GM18951 (cell line): ENCODE measurements at regions not wholly inside any gene's neighbourhood (a gene's known extent, or its start where the extent isn't known, plus 50 kb on each side); places are given as distances from the start of the nearest gene placed in this dataset.
"Not testable (repeated sequence)": the region's sequence is repeated elsewhere in the genome, so short reads cannot be mapped to it uniquely, and the experiment has no call there.

Experiments used
- POLR2A ChIP-seq: IDR thresholded peaks from 4 replicates; pipeline ENCODE4 v1.6.1; 2011; ENCODE audit warnings: mild to moderate bottlenecking; ENCODE audit not compliant: insufficient read length, insufficient read depth; ENCODE audit errors: extremely low read depth
- in situ Hi-C: fragments of 300-500 bp; cut with MboI; formaldehyde crosslinking; loops from one replicate; pipeline ENCODE4 v1.12.0; 2022; ENCODE audit warnings: low sequenced_read_pairs, mixed read lengths, inconsistent platforms; ENCODE audit not compliant: unreplicated experiment

DNA sequence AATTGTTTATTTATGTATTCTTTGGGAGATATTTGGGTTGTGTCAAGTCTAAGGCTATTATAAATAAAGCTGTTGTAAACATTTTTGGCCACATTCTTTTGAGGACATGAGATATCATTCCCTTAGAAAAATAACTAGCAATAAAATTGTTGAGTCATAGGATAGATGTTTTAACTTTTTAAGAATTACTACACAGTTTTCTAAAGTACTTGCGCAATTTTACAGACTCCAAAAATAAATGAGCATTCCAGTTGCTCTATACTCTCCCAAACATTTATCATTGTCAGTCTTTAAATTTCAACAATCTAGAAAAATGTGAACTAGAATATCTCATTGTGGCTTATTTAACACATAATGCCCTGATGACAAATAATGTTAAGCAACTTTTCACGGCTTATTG lies 189.1 kb upstream of the ADGRL3 start:
- in situ Hi-C loops: no loop called here

DNA sequence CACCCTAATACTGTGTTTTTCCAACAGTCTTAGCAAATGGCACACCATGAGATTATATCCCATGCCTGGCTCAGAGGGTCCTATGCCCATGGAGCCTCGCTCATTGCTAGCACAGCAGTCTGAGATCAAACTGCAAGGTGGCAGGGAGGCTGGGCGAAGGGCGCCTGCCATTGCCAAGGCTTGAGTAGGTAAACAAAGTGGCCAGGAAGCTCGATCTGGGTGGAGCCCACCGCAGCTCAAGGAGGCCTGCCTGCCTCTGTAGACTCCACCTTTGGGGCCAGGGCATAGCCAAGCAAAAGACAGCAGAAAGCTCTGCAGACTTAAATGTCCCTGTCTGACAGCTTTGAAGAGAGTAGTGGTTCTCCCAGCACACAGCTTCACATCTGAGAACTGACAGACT lies 188.2 kb upstream of the ADGRL3 start:
- in situ Hi-C loops: not testable (repeated sequence)

More for the DNA sequence above, 189.1 kb upstream of the ADGRL3 start:
- no peak for TF ChIP-seq POLR2A

DNA sequence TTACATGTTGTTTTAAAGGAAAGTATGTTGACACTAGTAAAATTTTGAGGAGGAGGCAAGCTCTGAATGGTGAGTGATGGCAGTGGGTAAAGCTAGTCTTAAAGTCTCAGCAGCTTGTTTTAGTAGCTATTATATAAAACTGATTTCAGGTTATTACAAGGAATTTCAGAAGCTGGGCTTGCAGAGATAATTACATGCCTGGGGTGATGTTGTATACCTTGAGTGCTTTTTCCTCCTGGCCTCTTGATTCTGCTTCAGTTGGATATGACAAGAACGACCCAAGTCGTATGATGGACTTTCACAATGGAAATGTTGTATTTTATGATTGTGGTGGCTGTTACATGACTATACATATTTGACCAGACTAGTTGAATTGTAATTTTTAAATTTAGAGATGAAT lies 175.5 kb upstream of the ADGRL3 start:
- in situ Hi-C loops: no loop called here
- TF ChIP-seq POLR2A: no peak

DNA sequence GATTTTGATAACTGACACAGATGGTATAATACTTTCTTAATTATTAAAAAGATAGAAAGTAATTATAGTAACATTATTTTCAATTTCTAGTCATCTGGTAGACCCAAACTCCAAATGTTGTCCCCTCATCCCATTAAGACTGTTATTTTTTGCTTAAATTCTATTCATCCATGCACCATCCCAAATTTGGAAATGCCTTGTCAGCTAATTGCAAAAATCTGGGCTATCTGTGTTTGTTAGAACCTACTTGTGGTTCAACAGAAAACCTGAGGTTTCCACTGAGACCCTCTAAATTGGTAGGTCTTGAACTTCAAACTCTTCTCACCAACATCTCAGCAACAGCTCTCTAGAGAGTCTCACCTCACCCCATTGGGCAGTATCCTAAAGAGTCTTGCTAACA lies 172.2 kb upstream of the ADGRL3 start:
- no peak for TF ChIP-seq POLR2A
- in situ Hi-C loops: no loop called here

DNA sequence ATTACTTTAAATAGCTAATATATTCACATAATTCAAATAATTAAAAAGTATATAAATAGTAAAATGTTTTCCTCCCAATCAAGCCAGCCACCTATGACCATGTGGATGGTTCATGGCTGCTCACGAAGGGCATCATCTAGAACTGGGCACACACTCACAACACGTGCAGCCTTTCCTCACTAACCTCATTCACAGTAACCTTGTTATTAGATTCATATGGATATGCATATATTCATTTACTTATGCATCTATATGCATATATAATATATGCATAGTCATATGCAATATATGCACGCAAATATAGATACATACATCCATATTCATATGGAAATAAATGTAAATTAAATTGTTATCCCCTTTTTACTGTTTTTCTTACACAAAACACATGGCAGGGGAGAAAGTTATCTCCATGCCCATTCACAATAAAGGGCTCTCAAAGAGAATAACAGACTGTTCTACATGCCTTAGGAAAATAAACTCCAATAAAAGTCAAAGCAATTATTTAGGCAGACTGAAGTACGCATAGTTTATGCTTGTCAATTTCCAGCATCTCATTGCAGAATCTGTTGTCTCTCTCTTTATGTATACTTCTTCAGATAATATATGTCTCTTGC lies 163.9 kb upstream of the ADGRL3 start:
- in situ Hi-C loops: no loop called here
- no peak for TF ChIP-seq POLR2A

DNA sequence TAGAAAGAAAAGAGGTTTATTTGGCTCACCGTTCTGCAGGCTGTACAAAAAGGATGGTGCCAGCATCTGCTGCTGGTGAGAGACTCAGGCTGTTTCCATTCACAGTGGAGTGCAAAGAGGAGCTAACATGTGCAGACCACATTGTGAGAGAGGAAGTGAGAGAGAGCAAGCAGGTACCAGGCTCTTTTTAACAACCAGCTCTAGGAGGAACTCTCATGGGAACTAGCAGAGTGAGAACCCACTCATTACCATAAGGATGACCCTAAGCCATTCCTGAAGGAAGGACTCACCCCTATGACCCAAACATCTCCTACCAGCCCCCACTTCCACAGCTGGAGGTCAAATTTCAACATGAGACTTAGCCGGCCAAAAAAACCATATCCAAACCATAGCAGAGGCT lies 158.6 kb upstream of the ADGRL3 start:
- in situ Hi-C loops: no loop called here
- no peak for TF ChIP-seq POLR2A

DNA sequence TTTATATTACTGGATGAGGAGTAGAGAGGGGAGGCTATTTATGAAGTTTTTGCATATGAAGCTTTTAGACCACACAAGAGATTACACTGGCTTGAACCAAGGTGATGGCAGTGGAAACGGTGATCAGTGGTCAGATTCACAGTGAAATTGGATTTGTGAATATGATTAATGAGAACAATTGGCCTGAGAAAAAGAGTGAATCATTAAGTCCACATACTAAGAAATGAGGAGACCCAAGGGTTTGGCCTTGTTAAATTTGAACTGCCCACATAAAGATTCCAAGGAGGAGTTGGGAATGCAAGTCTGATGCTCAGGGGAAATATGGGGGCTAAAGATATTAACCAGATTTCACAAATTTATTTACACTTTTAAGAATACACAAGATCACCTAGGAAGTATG lies 155.3 kb upstream of the ADGRL3 start:
- no peak for TF ChIP-seq POLR2A
- in situ Hi-C loops: no loop called here

DNA sequence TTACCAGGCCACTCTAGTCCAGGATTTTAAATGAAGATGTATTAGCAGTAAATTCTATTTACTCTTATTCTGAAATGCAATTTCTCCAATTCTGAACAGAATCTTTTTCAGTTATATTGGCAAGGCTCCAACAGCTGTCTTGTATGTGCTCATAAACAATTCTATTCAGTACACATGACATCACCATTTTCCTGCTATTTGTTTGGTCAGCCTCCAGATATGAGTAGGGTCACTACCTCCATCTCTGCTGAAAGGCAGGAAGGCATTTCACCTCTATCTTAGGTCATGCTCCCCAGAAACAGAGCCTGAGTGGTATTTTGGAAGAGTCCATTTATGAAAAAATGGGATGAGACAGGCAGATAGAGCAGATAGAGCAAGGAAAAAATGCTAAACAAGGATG lies 151.1 kb upstream of the ADGRL3 start:
- in situ Hi-C loops: no loop called here
- TF ChIP-seq POLR2A: no peak

DNA sequence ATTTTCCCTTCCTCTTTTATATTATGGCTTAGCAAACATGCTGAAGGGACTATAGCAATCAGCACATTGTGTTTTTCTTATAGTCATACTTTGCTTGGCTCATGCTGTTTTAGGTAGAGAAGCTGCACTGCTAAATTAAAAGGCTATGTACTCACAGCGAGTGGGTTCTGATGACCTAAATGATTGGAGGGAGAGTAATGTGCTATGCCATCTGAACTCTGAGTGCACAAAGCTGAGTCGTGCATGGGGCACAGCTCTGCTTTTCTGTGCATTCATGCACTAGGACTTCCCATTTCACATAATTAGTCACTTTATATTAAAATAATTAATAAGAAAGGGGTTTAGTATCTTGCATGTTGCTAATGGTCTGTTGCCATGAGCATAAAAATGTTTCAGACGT lies 132.7 kb upstream of the ADGRL3 start:
- in situ Hi-C loops: no loop called here

DNA sequence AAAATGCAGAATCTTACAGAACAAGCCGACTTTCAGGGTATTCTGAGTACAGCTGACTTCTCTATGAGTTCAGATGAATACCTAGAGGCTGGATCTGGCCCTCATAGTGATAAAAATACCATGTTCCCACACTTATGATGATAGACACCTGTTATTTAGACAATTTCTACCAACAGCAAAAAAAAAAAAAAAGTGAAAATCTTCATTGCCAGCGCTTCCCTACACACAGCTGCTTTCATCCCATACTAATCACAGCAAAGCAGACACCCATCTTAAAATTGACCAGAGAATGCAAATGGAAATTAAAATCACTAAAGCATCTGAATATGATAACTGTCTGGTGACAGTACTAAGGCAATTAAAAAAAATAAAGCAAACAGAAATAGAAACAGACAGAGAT lies 132.1 kb upstream of the ADGRL3 start:
- in situ Hi-C loops: no loop called here
- TF ChIP-seq POLR2A: no peak

More for the DNA sequence above, 132.7 kb upstream of the ADGRL3 start:
- no peak for TF ChIP-seq POLR2A

DNA sequence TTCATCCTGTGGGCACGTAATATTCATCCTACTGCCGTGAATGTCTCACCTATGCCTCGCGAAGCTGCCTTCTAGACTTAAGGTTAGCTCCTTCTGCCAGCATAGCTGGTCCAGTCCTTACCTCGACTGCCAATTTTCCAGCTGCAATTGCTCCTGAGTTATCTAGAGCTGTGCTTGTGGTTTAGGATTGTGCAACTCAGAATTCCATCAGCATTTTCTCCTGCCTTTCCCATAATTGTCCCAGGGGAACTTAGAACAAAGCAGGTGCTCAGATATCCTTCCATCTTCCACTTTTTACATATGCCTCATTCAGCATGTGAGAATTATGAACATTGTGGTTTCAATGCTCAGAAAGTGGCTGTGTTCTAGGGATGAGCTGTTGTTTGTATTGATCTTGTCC lies 131.4 kb upstream of the ADGRL3 start:
- TF ChIP-seq POLR2A: no peak
- in situ Hi-C loops: no loop called here

DNA sequence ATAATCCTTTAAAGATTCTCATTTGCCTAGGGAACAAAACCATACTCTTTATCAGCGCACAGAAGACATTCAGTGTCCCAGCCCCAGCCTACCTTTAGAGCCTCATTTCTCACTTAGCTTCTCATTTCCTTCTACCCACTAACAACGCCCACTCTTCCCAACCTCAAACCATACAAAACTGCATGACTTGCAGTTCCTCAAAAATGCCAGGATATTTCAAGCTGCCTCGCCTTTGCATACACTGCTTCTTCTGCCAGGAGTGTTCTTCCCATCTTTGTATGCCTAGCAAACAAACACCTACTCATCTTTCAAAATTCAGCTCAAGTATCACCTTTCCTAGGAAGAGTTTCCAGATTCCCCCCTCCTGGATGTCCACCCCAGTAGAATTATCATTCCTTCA lies 129.9 kb upstream of the ADGRL3 start:
- no peak for TF ChIP-seq POLR2A
- in situ Hi-C loops: no loop called here

DNA sequence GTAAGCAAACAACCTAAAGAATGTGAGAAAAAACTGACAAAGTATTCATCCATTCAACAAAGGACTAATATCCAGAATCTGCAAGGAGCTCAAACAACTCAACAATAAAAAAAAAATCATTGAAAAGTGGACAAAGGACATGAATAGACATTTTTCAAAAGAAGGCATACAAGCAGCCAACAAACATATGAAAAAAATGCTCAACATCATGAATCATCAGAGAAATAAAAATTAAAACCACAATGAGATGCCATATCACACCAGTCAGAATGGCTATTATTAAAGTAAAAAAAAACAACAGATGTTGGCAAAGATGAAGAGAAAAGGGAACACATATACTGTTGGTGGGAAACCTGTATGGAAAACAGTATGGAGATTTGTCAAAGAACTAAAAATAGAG lies 120.7 kb upstream of the ADGRL3 start:
- TF ChIP-seq POLR2A: no peak
- in situ Hi-C loops: no loop called here

DNA sequence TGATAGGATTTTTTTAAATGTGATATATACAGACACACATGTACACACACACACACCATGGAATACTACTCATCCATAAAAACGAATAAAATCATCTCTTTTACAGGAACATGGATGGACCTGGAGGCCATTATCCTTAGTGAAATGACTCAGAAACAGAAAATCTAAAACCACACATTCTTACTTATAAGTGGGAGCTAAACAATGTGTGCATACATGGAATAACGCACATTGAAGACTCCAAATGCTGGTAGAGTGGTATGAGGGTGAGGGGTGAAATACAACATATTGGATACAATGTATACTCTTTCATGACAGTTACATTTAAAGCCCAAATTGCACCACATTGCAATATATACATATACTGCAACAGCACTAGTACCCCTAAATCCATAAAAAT lies 120.2 kb upstream of the ADGRL3 start:
- in situ Hi-C loops: no loop called here
- TF ChIP-seq POLR2A: no peak

DNA sequence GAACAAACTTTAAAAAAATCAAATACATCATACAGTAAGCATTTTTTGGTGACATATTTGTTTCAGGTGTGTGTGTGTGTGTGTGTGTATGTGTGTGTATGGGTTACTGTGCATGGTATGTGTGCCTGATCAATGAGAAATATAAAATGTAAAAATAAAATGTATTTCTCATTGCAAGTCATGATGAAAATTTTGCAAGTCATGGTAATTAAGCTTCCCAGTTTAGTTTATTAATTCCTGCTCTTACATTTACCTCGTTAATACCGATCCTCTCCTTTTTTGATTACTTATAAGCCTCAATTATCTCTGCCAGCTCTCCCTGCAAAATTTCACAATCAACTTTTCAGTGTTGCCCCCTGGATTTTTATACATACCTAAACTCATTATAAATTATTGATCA lies 114.6 kb upstream of the ADGRL3 start:
- no peak for TF ChIP-seq POLR2A
- in situ Hi-C loops: no loop called here
